ENCODE measurements at regions not wholly inside any gene's neighbourhood (a gene's known extent, or its start where the extent isn't known, plus 50 kb on each side); places are given as distances from the start of the nearest gene placed in this dataset.

- no peak for TF ChIP-seq CTCF (IDR thresholded peaks at IDR 0.05)
- no peak overlapping the region for H3K4me3 Mint-ChIP-seq
Observed at GRCh38 chr11:120030411-120030810, 107.5 kb downstream of the TRIM29 start.

GRCh38 chr11:120029321-120029720 is 108.6 kb downstream of the TRIM29 start:
- no peak overlapping the region for H3K4me2 ChIP-seq (replicated peaks; ENCODE audit: extremely low read depth, low read length, poor library complexity, severe bottlenecking)
- H3K79me2 ChIP-seq (ENCODE audit: insufficient read depth, low read length) = no peaks in the 10 kb centered on the region
- no peak for TF ChIP-seq CTCF (IDR thresholded peaks at IDR 0.05)
- H4K20me1 ChIP-seq (ENCODE audit: insufficient read depth, low read length) = no peaks in the 10 kb centered on the region
- intact Hi-C loops (cut with micrococcal nuclease) = no loop called here
- no peaks in the 10 kb centered on the region for H3K27me3 ChIP-seq (ENCODE audit: control insufficient read depth in 2 of 2, insufficient read depth in 2 of 2, low read length in 2 of 2)
- no peaks in the 10 kb centered on the region for H3K36me3 ChIP-seq (replicated peaks in 1 of 2; ENCODE audit: control insufficient read depth in 1 of 2, insufficient read depth in 2 of 2, low read length in 2 of 2)
- H3K4me3 ChIP-seq (replicated peaks in 1 of 3; ENCODE audit: low read depth in 2 of 3, low read length in 3 of 3) = no peak overlapping the region
- peaks cover 0 to 5% (median 0%) of the 10 kb centered on the region in 7 donors for H3K9me3 Mint-ChIP-seq
- no peak overlapping the region for H2AFZ ChIP-seq (ENCODE audit: insufficient read depth, low read depth, low read length, poor library complexity, severe bottlenecking)
- 89% methylated on average over 3 of the region's 4 CpGs for WGBS (ENCODE audit: insufficient coverage)
- H3K27ac Mint-ChIP-seq = no peak overlapping the region
- no peak overlapping the region for H3K4me3 Mint-ChIP-seq
- peaks cover 9 to 18% (median 16%) of the 10 kb centered on the region in 3 donors for H3K27me3 Mint-ChIP-seq (ENCODE audit: low read depth in 3 of 3)
- DNase-seq = no peak
- H3K9ac ChIP-seq (ENCODE audit: insufficient read depth, low read length, poor library complexity, severe bottlenecking) = no peak overlapping the region
- H3K4me1 ChIP-seq (ENCODE audit: control insufficient read depth in 1 of 2, insufficient read depth in 2 of 2, low read length in 2 of 2) = no peaks in the 10 kb centered on the region
- no peaks in the 10 kb centered on the region for H3K4me1 Mint-ChIP-seq
- no peaks in the 10 kb centered on the region for H3K9me3 ChIP-seq (replicated peaks in 1 of 2; ENCODE audit: control insufficient read depth in 1 of 2, insufficient read depth in 1 of 2, low read length in 2 of 2)
- H3K27ac ChIP-seq (ENCODE audit: low read depth in 1 of 2, low read length in 2 of 2) = no peak overlapping the region
- no peaks in the 10 kb centered on the region for H3K36me3 Mint-ChIP-seq

More at GRCh38 chr11:120030411-120030810, 107.5 kb downstream of the TRIM29 start:
- Histone ChIP-seq H3K4me3 (replicated peaks in 1 of 3; ENCODE audit: low read depth in 2 of 3, low read length in 3 of 3) (no peak overlapping the region), H3K27me3 (ENCODE audit: control insufficient read depth in 2 of 2, insufficient read depth in 2 of 2, low read length in 2 of 2) (no peaks in the 10 kb centered on the region), H3K27ac (ENCODE audit: low read depth in 1 of 2, low read length in 2 of 2) (no peak overlapping the region), H3K4me2 (replicated peaks; ENCODE audit: extremely low read depth, low read length, poor library complexity, severe bottlenecking) (no peak overlapping the region), H2AFZ (ENCODE audit: insufficient read depth, low read depth, low read length, poor library complexity, severe bottlenecking) (no peak overlapping the region), H3K9me3 (replicated peaks in 1 of 2; ENCODE audit: control insufficient read depth in 1 of 2, insufficient read depth in 1 of 2, low read length in 2 of 2) (peaks cover 0 to 4% of the 10 kb centered on the region in 2 donors), H4K20me1 (ENCODE audit: insufficient read depth, low read length) (no peaks in the 10 kb centered on the region), H3K36me3 (replicated peaks in 1 of 2; ENCODE audit: control insufficient read depth in 1 of 2, insufficient read depth in 2 of 2, low read length in 2 of 2) (no peaks in the 10 kb centered on the region), H3K9ac (ENCODE audit: insufficient read depth, low read length, poor library complexity, severe bottlenecking) (no peak overlapping the region), H3K4me1 (ENCODE audit: control insufficient read depth in 1 of 2, insufficient read depth in 2 of 2, low read length in 2 of 2) (no peaks in the 10 kb centered on the region), H3K79me2 (ENCODE audit: insufficient read depth, low read length) (no peaks in the 10 kb centered on the region)
- peaks cover 0 to 5% (median 0%) of the 10 kb centered on the region in 7 donors for H3K9me3 Mint-ChIP-seq
- H3K36me3 Mint-ChIP-seq = no peaks in the 10 kb centered on the region
- no peak for DNase-seq
- intact Hi-C loops (cut with micrococcal nuclease) = no loop called here
- peaks cover 9 to 19% (median 16%) of the 10 kb centered on the region in 3 donors for H3K27me3 Mint-ChIP-seq (ENCODE audit: low read depth in 3 of 3)
- no CpG with 5 or more reads among the region's 4 CpGs for WGBS (ENCODE audit: insufficient coverage)
- no peaks in the 10 kb centered on the region for H3K4me1 Mint-ChIP-seq
- H3K27ac Mint-ChIP-seq = no peak overlapping the region
